ENCODE measurements at regions not wholly inside any gene's neighbourhood (a gene's known extent, or its start where the extent isn't known, plus 50 kb on each side); places are given as distances from the start of the nearest gene placed in this dataset.

GRCh38 chr14:42961509-42961908 lies 1354.8 kb downstream of the LRFN5 start:
- no peak for TF ChIP-seq MYC (IDR thresholded peaks at IDR 0.05; ENCODE audit: low read depth, low read length)
- no peak for TF ChIP-seq MAX (IDR thresholded peaks at IDR 0.05; ENCODE audit: insufficient read depth, insufficient read length)
- no peak for TF ChIP-seq POLR2A (IDR thresholded peaks at IDR 0.05; ENCODE audit: low read depth, low read length)
- no peak for TF ChIP-seq POLR2AphosphoS5 (IDR thresholded peaks at IDR 0.05; ENCODE audit: insufficient read depth, low read depth, low read length)
- TF ChIP-seq EZH2 (IDR thresholded peaks at IDR 0.05; ENCODE audit: borderline replicate concordance, low read depth, low read length, severe bottlenecking): no peak
- no peak for TF ChIP-seq CTCF (IDR thresholded peaks at IDR 0.05; ENCODE audit: extremely low read depth in 1 of 2, insufficient read depth in 1 of 2, low read depth in 1 of 2, low read length in 2 of 2)
- BruUV-seq (replicated peaks): no TSS peak
- CTCF ChIA-PET: no interaction called here

GRCh38 chr14:42950363-42950762 lies 1343.7 kb downstream of the LRFN5 start:
- H4K20me1 ChIP-seq (replicated peaks; ENCODE audit: control insufficient read depth, extremely low read depth, insufficient read depth, low read length): no peaks in the 10 kb centered on the region
- H3K9me3 ChIP-seq (replicated peaks; ENCODE audit: control insufficient read depth, insufficient read depth, low read length): peaks cover 4% of the 10 kb centered on the region
- no peaks in the 10 kb centered on the region for H3K36me3 ChIP-seq (ENCODE audit: control insufficient read depth in 2 of 2, extremely low read depth in 1 of 2, insufficient read depth in 2 of 2, low read length in 2 of 2)
- no peaks in the 10 kb centered on the region for H3K79me2 ChIP-seq (ENCODE audit: control insufficient read depth, insufficient read depth, low read length)
- BruUV-seq (replicated peaks): no TSS peak
- no peak for TF ChIP-seq FOS (IDR thresholded peaks at IDR 0.05; ENCODE audit: borderline replicate concordance, insufficient read depth, low read length)
- no peak for TF ChIP-seq POLR2AphosphoS5 (IDR thresholded peaks at IDR 0.05; ENCODE audit: insufficient read depth, low read depth, low read length)
- no peak for TF ChIP-seq JUN (IDR thresholded peaks at IDR 0.05; ENCODE audit: borderline replicate concordance, insufficient read depth, insufficient read length, low read depth)
- no peak for TF ChIP-seq POLR2A (IDR thresholded peaks at IDR 0.05; ENCODE audit: low read depth, low read length)
- no peak for TF ChIP-seq MAX (IDR thresholded peaks at IDR 0.05; ENCODE audit: insufficient read depth, insufficient read length)
- no peak for TF ChIP-seq CTCF (IDR thresholded peaks at IDR 0.05; ENCODE audit: extremely low read depth in 1 of 2, insufficient read depth in 1 of 2, low read depth in 1 of 2, low read length in 2 of 2)
- no peak for TF ChIP-seq GATA2 (IDR thresholded peaks at IDR 0.05; ENCODE audit: insufficient read depth, insufficient read length, low read depth, low read length)
- TF ChIP-seq MYC (IDR thresholded peaks at IDR 0.05; ENCODE audit: low read depth, low read length): no peak
- TF ChIP-seq EZH2 (IDR thresholded peaks at IDR 0.05; ENCODE audit: borderline replicate concordance, low read depth, low read length, severe bottlenecking): no peak
- FAIRE-seq (no peak), DNase-seq (ENCODE audit: low read depth, low spot score) (no peak)
- no peaks in the 10 kb centered on the region for H3K27me3 ChIP-seq (ENCODE audit: control insufficient read depth in 2 of 2, insufficient read depth in 2 of 2, low read length in 2 of 2)
- no peak overlapping the region for H3K27ac ChIP-seq (ENCODE audit: insufficient read depth, low read depth, low read length)
- no peaks in the 10 kb centered on the region for H3K4me1 ChIP-seq (ENCODE audit: control insufficient read depth, extremely low read depth, insufficient read depth, low read length)
- ChIA-PET CTCF (no interaction called here), POLR2A (no interaction called here)
- dilution Hi-C loops (cut with MboI; ENCODE audit: extremely low pct_ligation_motif_present, low sequenced_read_pairs) (no loop called here), intact Hi-C loops (cut with micrococcal nuclease) (no loop called here)
- H3K4me3 ChIP-seq (replicated peaks in 1 of 3; ENCODE audit: insufficient read depth in 1 of 3, low read depth in 1 of 3, low read length in 3 of 3): no peak overlapping the region
- H3K9ac ChIP-seq (replicated peaks; ENCODE audit: extremely low read depth, insufficient read depth, low read length): no peak overlapping the region
- no peaks in the 10 kb centered on the region for H3K9me1 ChIP-seq (replicated peaks; ENCODE audit: control insufficient read depth, extremely low read depth, insufficient read depth, low read length)
- H3K4me2 ChIP-seq (ENCODE audit: insufficient read depth, low read length): no peak overlapping the region
- H2AFZ ChIP-seq (ENCODE audit: low read depth, low read length): no peak overlapping the region

More at GRCh38 chr14:42961509-42961908, 1354.8 kb downstream of the LRFN5 start:
- Histone ChIP-seq H3K4me3 (replicated peaks in 1 of 3; ENCODE audit: insufficient read depth in 1 of 3, low read depth in 1 of 3, low read length in 3 of 3) (no peak overlapping the region), H3K79me2 (ENCODE audit: control insufficient read depth, insufficient read depth, low read length) (no peaks in the 10 kb centered on the region), H3K4me1 (ENCODE audit: control insufficient read depth, extremely low read depth, insufficient read depth, low read length) (no peaks in the 10 kb centered on the region), H3K9me1 (replicated peaks; ENCODE audit: control insufficient read depth, extremely low read depth, insufficient read depth, low read length) (no peaks in the 10 kb centered on the region), H3K27ac (ENCODE audit: insufficient read depth, low read depth, low read length) (no peak overlapping the region), H4K20me1 (replicated peaks; ENCODE audit: control insufficient read depth, extremely low read depth, insufficient read depth, low read length) (no peaks in the 10 kb centered on the region), H3K27me3 (ENCODE audit: control insufficient read depth in 2 of 2, insufficient read depth in 2 of 2, low read length in 2 of 2) (no peaks in the 10 kb centered on the region), H3K36me3 (ENCODE audit: control insufficient read depth in 2 of 2, extremely low read depth in 1 of 2, insufficient read depth in 2 of 2, low read length in 2 of 2) (no peaks in the 10 kb centered on the region), H3K9me3 (replicated peaks; ENCODE audit: control insufficient read depth, insufficient read depth, low read length) (no peaks in the 10 kb centered on the region), H3K9ac (replicated peaks; ENCODE audit: extremely low read depth, insufficient read depth, low read length) (no peak overlapping the region), H2AFZ (ENCODE audit: low read depth, low read length) (no peak overlapping the region), H3K4me2 (ENCODE audit: insufficient read depth, low read length) (no peak overlapping the region)
- intact Hi-C loops (cut with micrococcal nuclease) (no loop called here), dilution Hi-C loops (cut with MboI; ENCODE audit: extremely low pct_ligation_motif_present, low sequenced_read_pairs) (no loop called here)
- POLR2A ChIA-PET: no interaction called here
- FAIRE-seq: no peak
- DNase-seq (ENCODE audit: low read depth, low spot score): no peak

Measured in endothelial cell of umbilical vein (primary cell).